Medulla oblongata (tissue), 1 donor: ENCODE measurements at regions not wholly inside any gene's neighbourhood (a gene's known extent, or its start where the extent isn't known, plus 50 kb on each side); places are given as distances from the start of the nearest gene placed in this dataset.

Experiments
- DNase-seq: peaks from one replicate; pipeline ENCODE4 v3.0.0-alpha.2; 2015; ENCODE audit errors: extremely low spot score

DNA sequence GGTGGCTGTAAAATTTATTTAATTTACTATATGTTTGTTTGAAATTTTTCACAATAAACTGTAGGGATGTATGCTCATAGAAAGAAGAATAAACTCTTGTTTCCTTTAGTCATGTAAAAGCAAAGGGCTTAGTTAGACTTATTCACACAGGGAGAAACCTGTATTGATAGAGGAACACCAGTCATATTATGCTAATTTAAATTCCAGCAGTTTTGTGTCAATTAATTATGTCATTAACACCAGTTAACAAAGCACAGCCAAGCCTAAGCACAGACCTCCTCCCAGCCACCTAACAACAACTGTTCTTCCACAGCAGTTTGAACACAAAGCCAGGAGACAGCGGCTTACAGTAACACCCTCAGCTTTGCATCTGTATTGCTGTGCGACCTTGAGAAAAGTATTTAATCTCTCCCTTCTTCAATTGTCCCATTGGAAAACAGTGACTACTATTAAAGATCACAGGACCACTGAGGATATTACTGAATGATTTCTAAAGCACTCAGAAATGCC is 260.8 kb upstream of the RRP15 start:
- DNase-seq = no peak

DNA sequence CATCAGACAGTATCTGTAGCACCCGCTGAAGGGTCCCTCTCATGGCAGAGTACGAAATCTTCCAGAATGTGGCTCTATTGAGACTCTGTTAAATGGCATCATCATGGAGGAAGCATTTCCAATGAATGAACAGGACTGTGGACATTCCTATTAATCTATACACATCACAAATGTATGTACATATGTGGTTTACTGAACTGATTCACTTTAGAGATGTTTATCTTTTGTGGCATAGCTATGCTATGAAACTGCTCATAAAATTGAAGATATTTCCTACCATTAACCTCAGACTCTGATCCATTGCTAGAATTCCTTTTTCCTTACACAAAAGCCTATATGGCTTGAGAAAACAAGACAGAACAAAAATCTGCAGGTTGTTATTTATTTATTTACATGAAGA is 259.6 kb upstream of the RRP15 start:
- no peak for DNase-seq

DNA sequence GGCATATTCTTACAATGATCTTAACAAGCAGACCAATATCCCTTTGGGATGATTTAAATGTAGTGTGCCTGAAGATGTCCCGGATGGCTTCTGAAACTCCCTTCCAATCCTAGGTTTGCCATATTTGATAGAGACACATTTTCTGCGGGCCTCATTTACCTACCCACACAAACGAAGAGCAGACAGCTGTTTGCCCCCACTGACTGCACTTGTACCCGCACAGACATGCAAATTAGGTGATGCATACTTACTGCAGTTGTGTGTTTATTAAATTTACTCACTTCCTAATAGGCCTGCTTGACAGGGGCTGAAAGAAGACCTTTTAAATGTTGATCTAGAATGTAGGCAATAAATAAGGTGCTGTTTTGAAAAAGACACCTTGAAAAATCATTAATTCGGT is 257.9 kb upstream of the RRP15 start:
- DNase-seq = no peak

DNA sequence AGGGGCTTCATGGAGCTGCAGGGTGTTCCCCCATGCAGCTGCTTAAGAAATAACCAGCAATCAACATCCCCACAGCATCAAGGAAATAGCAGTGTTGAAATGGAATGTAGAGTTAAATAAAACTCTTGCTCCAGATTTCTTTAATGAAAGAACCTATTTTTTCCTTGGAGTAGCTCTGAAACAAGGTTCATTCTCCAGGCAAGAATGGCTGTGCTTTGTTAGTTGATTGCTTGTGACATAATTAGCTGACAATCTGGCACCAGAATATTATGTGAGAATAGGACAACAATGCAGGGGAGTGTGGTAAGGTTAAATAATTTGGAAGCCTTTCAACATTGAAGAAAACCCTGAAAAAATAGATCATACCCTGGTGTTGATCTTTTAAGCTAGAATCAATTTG is 254.2 kb upstream of the RRP15 start:
- no peak for DNase-seq

DNA sequence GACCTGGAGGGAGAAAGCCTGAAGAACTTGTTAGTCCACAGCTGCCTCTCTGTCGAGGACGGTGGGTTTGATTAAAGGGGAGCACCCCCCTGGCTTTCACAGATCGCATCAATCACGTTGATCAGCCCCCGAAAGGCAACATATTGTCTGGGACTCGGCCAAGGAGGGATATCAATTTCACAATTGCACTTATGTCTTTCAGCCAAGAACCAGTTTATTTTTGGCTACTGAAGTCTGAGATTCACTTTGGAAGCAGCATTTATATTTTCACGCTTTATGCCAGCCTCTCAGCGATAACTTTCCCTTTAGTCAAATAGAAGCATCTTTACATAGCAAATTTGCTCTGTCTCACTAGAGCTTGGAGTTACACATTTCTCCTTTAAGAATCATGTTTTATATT is 253.2 kb upstream of the RRP15 start:
- no peak for DNase-seq

DNA sequence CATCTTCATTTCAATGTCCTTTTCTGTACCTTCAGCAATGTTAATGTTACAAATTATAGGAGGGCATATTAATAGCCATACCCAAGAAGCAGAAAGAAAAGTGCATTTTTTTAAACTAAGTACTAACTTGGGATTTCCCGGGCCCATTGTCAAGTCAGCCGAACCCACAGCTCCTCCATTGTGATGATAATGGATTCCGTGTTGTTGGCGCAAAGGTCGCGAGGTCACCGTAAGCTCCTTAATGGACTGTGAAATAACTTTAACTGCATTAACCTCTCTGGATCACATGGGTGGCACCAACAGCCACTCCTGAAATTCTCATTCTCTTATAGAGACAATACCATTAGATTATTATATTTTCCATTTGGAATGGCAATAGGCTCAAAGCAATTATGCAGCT is 250.6 kb upstream of the RRP15 start:
- DNase-seq = no peak

DNA sequence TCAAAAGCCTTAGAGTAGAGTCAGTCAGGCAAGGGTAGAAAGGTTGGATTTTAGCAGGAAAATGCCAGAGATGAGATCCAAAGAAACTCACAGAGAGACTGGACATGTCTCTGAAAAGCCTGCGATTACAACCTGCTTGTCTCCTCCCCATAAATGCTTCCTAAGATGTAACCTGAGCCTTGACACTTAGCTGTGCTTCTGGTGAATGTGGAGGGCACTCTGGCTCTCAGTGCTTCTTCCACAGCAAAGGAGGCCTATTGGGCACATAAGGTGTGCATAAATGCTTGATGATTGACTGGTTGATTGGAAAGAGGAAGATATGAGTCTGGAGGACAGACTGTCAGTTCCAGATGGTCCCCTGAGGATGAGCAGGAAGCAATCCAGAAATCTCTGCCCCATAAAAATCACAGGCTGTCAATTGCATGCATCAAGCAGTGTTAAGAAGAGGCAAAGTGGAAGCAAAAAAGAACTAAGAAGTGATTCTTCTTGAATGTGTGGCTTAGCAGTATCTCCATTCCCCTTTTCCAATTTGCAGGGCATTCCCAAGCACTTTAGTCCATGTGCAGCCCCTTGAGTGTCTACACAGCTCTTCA is 236.2 kb upstream of the RRP15 start:
- DNase-seq = no peak

DNA sequence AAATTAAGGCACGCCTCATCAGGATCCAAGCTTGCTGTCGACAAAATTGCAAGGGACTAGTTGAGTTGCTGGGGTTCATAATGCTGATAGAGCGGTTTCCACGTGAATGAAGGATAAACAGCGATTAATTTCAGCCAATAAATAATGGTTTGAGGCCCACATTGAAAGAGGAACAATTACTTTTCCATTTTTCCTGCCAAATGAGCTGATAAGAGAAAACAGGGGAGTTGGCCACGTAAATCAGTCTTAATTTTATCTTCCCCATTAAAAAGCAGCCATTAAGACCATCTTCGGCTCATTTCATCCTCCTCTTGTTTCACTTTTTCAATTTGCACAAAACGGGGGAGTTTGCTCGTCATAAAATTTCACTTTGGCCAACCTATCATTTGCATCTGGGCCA is 235.5 kb upstream of the RRP15 start:
- DNase-seq = no peak

DNA sequence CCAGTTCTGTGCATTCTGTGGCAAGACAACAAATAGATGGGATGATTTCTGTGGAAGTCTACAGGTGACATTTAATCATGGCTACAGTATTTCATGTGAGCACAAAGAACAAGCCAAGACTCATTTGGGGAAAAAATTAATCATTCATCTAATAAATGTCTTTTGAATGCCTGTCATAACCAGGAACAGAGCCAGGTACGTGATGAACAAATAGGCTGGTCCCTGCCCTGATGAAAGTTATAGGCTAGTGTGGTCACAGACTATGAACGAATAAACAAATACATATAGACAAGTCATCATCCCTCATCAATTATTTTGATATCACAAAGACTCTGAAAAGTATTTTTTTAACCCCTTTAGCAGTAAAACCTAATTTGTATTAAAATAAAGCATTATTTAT is 226.4 kb upstream of the RRP15 start:
- no peak for DNase-seq

DNA sequence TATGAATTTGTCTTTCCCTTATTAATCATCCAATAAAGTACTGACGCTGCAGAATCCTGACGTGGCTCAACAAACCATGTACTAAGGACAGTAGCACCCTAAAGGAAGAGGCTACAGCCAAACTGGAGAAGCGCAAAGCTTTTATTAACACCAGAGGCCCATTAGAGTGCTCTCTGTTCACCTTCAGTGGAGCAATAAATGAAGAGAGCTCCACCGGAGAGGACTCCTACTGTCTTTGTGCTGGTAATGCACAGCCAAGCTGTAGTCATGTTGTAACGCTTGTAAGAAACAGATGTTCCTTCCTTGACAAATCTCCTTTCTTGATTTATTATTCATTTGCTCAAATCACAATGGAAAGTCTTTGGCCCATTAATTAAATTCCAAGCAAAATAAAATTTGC is 220.7 kb upstream of the RRP15 start:
- DNase-seq = no peak

DNA sequence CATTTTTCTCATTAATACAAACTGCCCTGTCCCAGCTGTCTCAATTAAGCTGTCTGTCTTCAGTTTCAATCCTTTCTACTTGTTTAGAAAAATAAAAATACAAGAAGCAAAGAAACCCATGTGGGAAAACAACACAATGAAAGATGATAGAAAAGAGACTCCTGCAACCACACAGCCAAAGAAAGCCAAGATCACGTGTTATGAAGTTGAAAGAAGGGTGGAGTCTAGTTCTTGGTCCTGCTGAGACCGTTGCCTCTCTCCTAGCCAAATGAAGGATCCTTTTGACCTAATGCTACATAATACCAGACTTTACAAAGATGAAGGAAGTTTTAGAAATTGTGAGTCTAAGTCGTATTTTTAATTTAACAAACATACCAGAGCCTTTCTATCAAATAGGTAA is 218.8 kb upstream of the RRP15 start:
- no peak for DNase-seq

DNA sequence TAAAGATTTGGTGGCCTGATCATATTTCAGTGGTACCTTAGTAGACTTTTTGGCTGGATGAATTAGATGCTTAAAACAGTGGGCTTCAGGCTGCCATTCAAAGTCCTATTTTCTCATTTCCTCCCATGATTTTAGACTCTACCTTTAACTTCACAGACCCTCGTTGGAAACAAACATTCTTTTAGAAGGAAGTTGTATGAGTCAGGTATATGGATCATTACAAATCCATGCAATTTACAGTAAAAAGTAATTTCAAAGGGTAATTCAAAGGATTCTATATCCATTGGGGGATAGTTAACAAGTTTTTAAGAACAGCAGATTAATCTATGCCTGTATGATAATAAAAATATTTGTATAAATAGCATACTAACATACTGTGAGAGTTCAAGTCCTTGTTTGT is 216.9 kb upstream of the RRP15 start:
- no peak for DNase-seq

DNA sequence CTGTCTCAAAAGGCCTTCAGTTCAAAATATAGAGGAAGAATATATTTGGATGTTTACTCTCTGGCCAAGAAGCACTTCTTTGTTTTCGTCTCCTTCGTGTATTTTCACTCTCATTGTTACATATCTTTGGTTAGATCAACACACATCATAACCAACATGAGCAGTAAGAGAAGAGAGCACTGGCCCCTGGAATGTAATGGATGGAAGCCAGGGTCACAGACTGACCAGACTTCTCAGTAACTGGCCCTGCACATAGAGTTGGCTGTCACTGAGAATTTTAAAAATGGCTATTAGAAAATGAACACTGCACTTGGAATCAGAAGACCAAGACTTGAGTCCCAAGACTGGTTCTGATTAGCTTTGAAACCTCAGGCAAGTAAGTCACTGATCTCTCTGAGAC is 215.9 kb upstream of the RRP15 start:
- no peak for DNase-seq

DNA sequence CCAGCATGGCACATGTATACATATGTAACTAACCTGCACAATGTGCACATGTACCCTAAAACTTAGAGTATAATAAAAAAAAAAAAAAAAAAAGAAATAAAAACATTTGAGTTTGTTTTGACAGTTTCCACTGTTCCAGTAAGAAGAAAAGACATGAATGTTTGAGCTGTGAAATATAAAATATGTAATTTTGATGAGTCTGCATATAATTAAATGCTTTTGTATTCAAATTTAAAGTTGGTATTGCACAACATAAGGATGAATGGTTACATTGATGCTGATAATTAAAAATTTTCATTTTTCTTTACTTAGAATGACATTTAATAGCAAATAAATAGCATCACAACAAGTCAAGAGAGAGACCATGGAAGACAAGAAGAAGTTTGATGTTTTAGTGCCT is 212.0 kb upstream of the RRP15 start:
- DNase-seq = no peak

DNA sequence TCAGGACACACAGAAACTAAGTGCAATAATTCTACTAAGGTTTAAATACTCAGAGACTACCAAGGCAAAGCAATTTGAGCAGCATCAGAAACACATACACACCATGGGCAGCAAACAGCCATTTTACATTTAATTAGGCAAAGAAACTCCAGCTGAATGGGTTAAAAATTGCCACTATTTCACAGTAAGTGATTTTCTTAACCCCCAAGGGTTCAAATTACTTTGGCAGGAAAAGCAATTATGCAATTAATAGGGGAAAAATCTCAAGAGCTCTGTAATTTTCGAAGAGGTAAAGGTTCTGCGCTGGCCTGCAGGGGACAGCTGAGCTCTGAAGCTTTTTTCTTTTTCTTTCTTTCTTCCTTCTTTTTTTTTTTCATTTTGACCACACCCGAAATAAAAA is 206.2 kb upstream of the RRP15 start:
- DNase-seq = no peak

DNA sequence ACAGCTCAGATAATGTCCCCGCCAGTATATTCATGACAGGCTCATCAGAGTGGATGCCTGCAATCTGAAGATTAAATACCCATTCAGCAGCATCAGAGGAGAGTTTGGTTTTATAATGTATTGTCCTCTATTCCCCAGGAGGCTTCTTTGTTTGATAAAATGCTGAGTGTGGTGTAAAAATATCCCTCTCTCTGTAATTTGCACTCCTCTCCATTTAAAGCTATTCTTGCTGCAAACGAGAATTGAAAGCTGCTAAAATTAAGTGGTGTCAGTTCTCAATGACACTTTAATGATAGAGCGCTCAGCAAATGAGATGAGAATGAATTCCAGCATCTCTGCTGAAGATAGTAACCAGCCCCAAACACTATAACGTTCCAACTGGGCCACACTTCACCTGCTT is 205.7 kb upstream of the RRP15 start:
- DNase-seq = no peak

DNA sequence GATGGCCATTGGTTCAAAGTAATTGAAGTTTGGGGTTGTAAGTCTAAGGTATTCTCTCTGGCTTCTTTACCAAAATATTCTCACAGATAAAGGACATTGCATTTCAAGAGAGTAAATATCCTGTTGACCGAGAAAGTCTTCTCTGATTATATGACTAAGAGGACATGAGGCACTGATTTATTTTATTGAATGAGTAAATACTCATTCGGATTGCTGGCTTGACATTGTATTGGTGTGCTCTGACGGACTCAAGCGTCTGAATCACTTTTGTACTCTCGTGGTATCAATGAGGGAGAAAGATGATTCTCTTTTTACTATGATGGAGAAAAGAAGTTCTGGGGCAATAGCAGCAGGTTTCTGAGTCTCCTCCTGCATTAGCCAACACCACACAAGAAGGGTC is 205.3 kb upstream of the RRP15 start:
- no peak for DNase-seq

DNA sequence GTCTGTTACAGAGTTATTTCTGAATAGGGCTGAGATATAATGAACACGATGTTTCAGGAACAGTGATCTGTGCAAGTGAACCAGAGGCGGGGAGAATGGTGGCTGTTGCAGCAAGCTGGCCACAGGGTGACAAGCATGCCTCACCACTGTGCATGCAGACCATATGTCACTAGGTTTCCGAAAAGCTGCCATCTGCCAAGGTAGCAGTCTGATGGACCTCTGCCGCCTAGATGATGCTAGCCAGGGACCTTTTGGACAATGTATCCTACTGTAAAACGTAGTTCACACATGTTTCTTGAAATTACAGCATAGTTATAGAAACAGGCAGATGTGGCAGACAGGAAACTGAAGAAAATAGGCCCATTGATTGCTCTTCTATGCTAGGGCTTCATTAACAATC is 204.2 kb upstream of the RRP15 start:
- DNase-seq = no peak

DNA sequence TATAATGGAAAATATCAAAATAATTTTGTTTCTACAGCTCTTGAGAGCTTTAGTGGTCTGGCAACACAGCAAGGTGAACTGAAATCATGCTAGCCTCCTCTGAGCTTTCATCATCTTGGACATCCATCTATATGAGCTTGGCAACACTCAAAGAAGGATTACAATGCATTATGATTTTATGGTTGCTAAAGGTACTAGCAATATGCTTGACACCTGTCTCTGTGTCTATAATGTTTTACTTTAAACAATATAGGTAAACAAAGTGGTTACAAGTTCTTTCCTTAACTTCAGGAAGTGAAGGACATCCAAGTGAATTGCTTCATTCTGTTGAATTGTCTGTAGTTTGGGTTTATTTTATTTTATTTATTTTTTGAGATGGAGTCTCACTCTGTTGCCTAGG is 203.7 kb upstream of the RRP15 start:
- no peak for DNase-seq

DNA sequence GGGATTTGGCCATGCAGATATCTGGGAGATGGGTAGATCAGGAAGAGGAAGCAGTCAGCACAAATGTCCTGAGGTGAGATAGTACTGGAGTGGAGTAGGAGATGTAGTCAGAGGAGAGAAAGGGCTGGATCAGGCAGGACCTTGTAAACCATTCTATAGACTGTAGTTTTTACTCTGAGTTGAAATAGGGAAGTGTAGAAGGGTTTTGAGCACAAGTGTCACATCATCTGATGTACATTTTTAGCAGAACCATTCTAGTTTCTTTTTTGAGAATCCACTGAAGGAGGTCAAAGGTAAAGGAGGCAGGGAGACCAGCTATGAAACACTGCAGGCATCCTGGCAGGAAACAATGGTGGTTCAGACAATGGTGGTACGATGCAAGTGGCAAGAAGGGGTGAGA is 194.6 kb upstream of the RRP15 start:
- DNase-seq = no peak

DNA sequence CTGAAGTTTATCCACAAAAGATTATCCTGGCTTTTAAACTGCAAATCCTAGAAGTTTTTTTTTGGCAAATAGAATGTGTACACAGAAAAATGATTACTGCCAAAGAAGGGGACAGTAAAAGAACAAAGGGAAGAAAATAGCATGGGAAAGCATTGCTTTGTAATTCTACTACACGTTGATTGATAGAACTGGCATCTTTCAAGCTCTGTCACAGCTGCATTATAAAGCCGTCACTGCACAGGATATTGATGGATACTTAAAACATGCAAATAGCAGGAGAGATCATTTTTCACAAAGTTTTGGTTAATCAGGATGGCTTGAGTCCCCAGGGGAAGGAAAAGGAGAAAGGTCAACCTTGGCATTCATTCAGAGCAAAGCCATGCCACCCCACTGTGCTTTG is 183.7 kb upstream of the RRP15 start:
- no peak for DNase-seq

DNA sequence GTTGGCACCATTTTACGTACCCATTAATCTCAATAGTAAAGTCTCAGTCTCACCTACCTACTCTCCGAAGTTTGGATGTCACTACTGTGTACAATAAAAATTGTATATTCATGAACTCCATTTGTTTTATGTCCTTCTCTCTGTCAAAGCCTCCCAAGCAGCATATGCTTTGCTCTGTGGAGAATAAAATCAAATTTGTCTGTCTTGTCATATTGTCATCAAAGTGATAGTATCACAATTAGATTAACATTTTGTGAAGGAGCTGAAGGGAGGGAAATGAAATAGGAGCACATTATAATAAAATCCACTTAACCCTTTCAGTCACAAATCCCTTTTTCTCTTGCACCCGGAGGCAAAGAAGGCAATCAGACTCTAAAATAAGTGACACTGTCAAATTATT is 177.1 kb upstream of the RRP15 start:
- DNase-seq = no peak

DNA sequence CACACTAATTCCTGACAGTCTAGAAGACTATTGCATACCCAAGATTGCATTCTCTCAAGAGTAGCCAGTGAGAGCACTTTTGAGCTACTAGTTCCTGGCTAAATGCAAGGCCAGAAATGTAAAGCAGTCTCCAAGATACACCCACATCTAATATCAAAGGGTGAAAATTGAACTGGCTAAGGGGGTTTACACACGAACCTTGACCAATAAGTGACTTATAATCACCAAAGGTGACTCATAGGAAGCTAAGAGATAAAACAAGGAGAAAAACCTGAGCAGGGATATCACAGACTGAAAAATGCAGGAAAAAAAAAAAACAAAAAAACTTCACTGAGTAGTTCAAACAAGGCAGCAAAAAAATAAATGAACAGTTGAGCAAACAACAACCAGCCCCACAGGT is 172.2 kb upstream of the RRP15 start:
- no peak for DNase-seq

DNA sequence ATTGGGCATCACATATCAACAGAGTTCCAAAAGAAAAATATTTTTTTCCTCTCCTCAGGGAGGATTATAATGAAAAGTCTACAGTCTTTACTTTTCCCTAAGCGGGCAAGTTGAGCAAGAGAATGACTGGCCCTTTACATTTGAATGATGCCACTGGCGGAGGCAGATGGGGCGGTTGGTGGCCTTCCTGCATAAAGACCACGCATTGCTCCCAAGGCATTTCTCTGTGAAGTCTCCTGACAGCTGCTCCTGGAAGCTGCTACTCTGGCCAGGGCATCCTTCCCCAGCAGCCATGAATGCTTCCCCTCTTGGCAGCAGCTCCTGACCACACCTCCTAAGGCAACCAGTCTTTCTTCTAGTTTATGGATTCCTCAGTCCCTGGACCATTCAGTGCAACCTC is 161.1 kb upstream of the RRP15 start:
- no peak for DNase-seq

DNA sequence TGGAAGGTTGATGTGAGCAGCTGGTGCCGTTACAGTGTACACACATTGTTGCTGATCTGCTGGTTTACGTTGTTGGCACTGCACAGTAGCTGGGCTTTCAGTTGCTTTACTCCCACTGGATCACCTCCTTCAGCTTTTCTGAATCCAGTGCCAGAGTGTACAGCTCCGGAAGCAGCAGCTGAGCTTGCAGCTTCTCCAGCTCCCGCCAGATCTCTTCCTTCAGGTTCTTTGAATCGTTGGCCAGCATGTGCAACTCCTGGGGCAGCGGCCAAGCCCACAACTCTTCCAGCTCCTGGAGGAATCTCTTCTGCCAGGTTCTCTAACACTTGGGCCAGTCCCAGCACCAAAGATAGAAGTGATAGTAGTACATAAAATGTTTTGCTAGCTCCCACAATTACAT is 149.7 kb upstream of the RRP15 start:
- no peak for DNase-seq
